ENCODE measurements at regions not wholly inside any gene's neighbourhood (a gene's known extent, or its start where the extent isn't known, plus 50 kb on each side); places are given as distances from the start of the nearest gene placed in this dataset.
"Not testable (repeated sequence)": the region's sequence is repeated elsewhere in the genome, so short reads cannot be mapped to it uniquely, and the experiment has no call there.

GRCh38 chr20:1810572-1810925 lies 84.7 kb upstream of the SIRPA start:
- no peak for ATAC-seq

DNA sequence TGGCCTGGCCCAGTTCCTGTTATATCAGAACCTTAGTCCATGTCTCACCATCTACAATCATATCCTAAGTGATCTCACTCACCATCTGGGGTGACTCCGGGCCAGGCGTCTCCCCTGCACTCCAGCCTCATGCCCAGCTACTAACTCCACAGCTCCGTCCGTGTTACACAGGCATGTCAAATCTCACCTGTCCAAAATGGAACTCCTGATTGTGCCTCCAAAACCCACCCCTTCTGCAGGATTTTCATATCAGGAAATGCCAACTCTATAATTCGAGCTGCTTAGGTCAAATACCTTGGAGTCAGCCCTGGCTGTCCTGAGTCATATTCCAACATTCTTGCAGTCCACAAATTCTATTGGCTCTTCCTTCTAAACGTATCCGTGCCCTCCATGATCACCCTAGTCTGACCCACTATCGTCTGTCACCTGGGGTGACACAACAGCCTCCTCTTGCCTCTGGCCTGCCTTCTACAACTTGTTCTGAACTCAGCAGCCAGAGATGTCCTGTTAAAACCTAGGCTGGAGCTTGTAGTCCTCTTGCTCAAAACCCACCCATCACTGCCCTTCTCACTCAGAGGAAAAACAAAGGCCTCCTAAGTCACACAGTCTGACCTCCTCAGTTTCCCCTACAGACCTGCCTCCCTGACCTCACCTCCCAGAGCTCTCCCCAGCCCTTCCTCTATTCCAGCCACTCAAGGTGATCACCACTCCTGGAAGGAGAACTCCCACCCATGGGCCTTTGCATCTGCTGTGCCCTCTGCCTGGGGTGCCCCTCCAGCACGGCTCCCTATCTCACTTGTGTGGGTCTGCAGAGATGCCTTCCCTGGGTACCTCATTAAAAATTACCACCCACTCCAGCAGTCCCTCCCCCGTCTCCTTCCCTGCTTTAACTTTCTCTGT lies 85.3 kb upstream of the SIRPA start:
- ATAC-seq = no peak

- no peak for ATAC-seq
Measured at GRCh38 chr20:1809131-1809572, 86.1 kb upstream of the SIRPA start.

DNA sequence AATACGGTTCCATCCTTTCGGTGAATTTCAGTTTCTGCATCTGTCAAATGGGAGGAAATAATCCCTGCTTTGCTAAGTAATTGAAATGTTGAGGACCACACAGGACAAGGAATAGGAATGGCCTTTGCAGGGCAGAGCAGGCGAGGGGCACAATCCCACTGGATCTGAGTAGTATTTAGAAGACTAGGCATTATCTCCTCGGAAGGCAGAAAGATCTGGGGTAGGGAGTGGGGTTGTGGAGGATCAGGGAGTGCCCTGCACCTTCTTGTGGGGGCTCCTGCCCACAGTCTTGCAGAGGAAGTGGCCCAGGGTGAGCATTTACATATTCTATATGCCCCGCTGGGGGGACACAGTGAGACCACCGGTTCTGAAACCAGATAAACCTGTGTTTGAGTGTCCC lies 87.1 kb upstream of the SIRPA start:
- ATAC-seq = no peak

- no peak for ATAC-seq
Measured at GRCh38 chr20:1807394-1807793, 87.8 kb upstream of the SIRPA start.

GRCh38 chr20:1806456-1806855 lies 88.8 kb upstream of the SIRPA start:
- ATAC-seq = no peak

- ATAC-seq = peak; percentile 20
Measured at GRCh38 chr20:1805816-1806215, 89.4 kb upstream of the SIRPA start.

GRCh38 chr20:1805161-1805581 lies 90.0 kb upstream of the SIRPA start:
- peak; percentile 2 for ATAC-seq

DNA sequence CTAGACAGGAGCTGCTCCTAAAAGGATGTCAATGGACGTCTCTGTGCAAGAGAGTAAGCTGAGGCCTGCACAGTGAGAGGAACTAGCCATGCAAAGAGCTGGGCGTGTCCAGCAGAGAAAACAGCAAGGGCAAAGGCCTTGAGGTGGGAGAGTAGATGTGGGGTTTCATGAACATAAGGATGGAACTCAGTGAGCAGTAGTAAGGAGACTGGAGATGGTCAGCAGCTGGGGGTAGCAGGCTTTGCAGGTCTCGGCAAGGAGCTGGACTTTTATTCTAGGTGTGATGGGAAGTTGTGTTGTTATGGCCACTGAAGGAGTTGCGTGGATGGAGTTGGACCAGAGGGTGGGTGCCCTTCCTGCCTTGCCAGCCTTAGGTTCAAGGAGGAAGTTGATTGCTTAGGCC lies 90.7 kb upstream of the SIRPA start:
- no peak for ATAC-seq

DNA sequence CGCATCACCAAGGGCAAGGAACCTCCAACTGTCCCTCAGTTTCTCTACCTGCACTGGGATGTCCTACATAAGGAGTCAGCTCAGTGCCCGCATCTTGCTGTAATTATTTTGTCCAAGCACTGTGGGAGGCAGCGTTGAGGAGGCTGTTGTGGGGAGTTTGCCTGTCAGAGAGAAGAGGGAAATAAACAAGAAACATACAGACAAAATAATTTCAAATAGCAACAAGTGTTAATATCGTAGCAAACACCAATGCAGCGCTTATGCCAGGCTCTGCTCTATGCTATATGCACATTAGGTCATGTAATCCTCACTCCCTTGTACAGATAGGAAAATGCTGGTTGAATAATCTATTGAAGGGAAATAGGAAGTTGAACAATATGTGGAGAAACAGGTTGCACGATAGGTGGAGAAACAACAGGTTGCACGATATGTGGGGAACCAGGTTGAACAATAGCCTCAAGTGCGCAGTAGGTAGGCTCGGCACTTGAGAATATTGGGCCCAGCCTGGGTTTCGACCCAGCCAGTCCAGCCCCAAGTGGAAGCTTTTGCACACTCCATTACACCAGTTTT lies 91.2 kb upstream of the SIRPA start:
- peak; percentile 51 for ATAC-seq

DNA sequence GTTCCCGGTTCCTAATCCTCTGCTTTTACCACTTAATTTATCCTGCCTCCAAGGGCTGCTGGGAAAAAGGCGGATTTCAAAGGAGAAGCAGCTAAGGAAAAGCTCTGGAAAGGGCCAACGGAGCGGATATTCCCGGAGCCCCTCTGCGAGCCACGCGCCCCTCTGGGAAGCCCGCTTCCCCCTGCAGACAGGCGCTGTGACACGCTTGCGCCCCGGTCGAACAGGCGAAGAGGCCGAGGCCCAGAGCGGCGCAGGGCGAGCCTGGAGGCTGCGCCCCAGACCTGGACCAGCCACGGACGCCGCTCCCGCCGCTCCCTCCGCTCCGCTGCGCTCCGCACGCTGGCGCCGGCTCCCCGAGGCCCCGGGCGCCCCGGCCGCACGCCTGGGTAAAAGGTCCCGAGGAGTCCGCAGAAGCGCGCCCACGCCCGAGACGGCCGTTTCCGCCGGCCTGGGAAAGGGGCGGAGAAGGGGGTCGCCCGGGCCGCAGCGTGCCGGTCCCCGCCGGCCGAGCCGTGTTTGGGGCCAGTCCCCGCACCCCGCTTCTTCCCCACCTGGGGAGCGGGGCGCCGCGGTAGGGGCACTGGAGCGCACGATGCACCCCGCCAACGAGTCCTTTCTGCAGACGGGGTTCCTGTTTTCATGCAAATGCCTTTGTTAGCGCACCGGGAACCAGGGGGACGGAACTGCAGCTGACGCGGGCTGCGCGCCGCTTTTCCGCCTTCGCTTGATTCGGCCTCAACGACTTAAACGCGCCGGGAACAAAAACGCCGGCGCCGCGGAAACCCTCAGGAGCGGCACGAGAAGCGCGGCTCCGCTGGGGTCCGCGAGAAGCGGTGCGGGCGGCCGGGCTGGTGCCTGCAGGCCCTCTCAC lies 91.9 kb upstream of the SIRPA start:
- peak; percentile 55 for ATAC-seq

DNA sequence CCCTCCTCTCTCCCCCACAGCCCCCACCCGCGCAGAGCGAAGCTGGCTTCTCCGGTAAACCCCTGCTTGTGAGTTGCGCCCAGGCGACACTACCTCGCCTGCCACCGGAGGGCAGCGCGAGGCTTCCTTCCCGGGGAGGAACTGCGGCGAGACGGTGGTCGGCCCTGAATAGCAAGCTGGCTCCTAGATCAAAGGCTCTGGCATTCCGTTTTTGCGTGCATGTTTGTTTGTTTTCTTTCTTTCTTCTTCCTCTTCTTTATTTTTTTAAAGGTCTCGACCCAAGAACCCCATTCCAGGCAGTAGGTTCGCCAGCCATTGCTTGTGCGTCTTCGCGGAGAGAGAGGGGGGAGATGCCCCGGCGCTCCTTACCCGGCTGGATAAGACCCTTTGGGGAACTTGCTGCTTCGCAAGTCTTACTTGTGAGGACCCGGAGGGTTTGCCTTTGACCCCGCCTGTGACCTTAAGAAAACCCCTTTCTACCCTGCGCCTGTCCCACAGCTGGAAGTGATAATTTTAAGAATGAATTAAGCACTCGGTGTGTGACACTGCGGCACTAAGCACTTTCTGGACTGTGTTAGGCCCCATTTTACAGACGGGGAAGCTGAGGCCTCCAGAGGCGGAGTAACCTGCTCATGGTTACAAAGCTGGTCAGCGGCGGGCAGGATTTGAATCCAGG lies 92.7 kb upstream of the SIRPA start:
- ATAC-seq = peak; percentile 48

- no peak for ATAC-seq
Measured at GRCh38 chr20:1801929-1802306, 93.3 kb upstream of the SIRPA start.

- ATAC-seq = no peak
Measured at GRCh38 chr20:1801225-1801928, 93.8 kb upstream of the SIRPA start.

GRCh38 chr20:1800777-1801176 lies 94.4 kb upstream of the SIRPA start:
- ATAC-seq = no peak

- ATAC-seq = no peak
Measured at GRCh38 chr20:1800180-1800579, 95.0 kb upstream of the SIRPA start.

DNA sequence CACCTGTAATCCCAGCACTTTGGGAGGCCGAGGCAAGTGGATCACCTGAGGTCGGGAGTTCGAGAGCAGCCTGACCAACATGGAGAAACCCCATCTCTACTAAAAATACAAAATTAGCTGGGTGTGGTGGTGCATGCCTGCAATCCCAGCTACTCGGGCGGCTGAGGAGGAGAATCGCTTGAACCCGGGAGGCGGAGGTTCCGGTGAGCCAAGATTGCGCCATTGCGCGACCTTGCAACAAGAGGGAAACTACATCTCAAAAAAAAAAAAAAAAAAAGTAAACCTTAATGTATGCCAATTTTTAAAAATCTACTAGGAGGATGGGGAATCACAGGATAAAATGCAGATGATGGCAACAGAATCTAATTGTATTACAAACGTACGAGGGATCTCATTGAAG lies 95.5 kb upstream of the SIRPA start:
- not testable (repeated sequence) for ATAC-seq

- ATAC-seq = no peak
Measured at GRCh38 chr20:1798982-1799381, 96.2 kb upstream of the SIRPA start.

DNA sequence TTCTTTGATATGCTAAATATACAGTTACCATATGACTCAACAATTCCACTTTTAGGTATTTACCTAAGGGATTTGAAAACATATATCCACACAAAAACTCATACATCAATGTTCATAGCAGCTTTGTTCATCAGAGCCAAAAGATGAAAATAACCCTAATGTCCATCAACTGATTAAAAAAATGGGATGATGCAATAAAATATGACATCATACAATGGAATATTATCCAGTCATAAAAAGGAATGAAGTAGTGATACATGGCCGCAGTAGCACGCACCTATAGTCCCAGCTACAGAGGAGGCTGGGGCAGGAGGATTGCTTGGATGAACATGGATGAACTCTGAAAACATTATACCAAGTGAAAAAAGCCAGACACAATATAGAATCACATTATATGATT lies 101.4 kb upstream of the SIRPA start:
- ATAC-seq = no peak

DNA sequence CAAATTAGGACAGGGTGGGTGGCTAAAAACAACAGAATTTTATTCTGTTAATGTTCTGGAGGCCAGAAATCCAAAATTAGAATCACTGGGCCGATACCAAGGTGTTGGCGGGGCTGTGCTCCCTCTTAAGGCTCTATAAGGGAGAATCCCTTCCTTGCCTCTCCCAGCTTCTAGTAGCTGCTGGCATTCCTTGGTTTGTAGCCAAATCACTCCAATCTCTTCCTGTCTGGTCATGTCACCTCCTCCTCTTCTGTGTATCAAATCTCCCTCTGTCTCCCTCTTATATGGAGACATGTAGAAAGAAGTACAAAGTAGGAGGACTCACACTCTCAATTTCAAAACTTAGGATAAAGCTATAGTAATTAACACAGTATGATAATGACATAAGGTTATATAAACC lies 102.9 kb upstream of the SIRPA start:
- ATAC-seq = no peak

DNA sequence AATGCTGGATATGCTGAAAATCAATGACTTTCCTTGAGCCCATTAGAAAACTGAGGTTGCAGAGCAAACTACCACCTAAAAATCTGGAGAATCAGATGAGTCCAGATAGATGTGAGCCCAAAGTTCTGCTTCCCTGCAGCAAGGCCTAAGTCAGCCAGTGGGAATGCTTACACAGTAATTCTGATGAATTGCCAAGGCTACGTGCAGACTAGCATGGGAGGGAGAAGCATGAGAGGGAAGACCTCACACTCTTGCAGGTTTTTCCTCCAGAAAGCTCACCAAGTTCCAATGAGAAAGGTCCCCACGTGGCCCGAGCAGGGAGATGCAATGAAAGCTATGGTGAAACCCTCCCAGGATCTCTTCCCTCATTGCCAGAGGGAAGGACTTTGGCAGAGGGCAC lies 104.8 kb upstream of the SIRPA start:
- no peak for ATAC-seq

- ATAC-seq = no peak
Measured at GRCh38 chr20:1788044-1788443, 107.2 kb upstream of the SIRPA start.
